ENCODE measurements at regions not wholly inside any gene's neighbourhood (a gene's known extent, or its start where the extent isn't known, plus 50 kb on each side); places are given as distances from the start of the nearest gene placed in this dataset.
"Not testable (repeated sequence)": the region's sequence is repeated elsewhere in the genome, so short reads cannot be mapped to it uniquely, and the experiment has no call there.

GRCh38 chr14:106694638-106695393 is 1168.4 kb downstream of the TMEM121 start:
- no peak overlapping the region for H3K4me3 ChIP-seq
- DNase-seq: peak; percentile 70
- no peak overlapping the region for H3K27ac ChIP-seq
- no peaks in the 10 kb centered on the region for H3K36me3 ChIP-seq (ENCODE audit: low read depth, missing control alignments)
- H3K4me1 ChIP-seq: no peaks in the 10 kb centered on the region
- no peaks in the 10 kb centered on the region for H3K9me3 ChIP-seq
- intact Hi-C loops (cut with DNase I; ENCODE audit: low total_unique reads): no loop called here
- 37 to 39% methylated on average over 7 to 17 of the region's 19 CpGs for WGBS, 2 donors
- no peak for TF ChIP-seq POLR2A (IDR thresholded peaks at IDR 0.05)
- peak in 1 of 3 experiments; percentile 27 for TF ChIP-seq CTCF (IDR thresholded peaks at IDR 0.05)
- H3K27me3 ChIP-seq: no peaks in the 10 kb centered on the region

DNA sequence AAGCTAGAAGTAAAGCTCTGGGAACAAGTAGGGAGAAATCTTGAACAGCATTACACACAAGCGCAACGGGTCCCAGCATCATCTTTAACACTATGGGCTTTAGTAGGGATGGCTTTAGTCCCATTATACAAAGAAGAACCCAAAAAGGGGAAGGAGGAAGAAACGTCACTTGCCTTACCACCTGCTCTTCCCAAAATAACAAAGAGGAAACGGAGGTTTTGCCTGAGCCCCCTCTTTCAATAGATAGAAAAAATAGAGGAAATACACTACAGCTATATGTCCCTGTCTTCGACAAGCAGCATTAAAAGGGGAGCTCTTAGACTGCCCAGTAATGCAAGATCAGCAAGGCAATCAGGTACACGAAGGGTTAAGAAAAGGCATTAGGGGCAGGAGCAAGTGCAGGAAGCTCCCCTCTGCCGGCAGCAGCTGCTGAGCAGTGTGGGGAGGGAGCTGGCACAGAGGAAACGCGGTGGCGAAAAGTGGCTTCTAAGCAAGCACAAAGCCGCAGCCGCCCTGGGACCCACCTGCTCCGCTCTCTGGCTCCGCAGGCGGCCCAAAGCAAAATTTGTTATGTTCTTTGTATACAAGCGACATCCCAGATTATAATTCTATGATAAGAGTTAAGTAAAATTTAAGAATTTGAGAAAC is 1172.4 kb downstream of the TMEM121 start:
- H3K4me3 ChIP-seq; H3K27ac ChIP-seq; DNase-seq; H3K4me1 ChIP-seq; intact Hi-C loops (cut with DNase I; ENCODE audit: low total_unique reads); H3K36me3 ChIP-seq (ENCODE audit: low read depth, missing control alignments); H3K9me3 ChIP-seq; H3K27me3 ChIP-seq: not testable (repeated sequence)
- WGBS, 2 donors: 42 to 57% methylated on average over 15 to 16 of the region's 16 CpGs

GRCh38 chr14:106703651-106704050 is 1177.3 kb downstream of the TMEM121 start:
- H3K9me3 ChIP-seq; intact Hi-C loops (cut with DNase I; ENCODE audit: low total_unique reads); H3K4me1 ChIP-seq; H3K27me3 ChIP-seq; H3K36me3 ChIP-seq (ENCODE audit: low read depth, missing control alignments); H3K27ac ChIP-seq; DNase-seq; H3K4me3 ChIP-seq: not testable (repeated sequence)
- WGBS, 2 donors: 85 to 88% methylated on average over 3 to 4 of the region's 4 CpGs

DNA sequence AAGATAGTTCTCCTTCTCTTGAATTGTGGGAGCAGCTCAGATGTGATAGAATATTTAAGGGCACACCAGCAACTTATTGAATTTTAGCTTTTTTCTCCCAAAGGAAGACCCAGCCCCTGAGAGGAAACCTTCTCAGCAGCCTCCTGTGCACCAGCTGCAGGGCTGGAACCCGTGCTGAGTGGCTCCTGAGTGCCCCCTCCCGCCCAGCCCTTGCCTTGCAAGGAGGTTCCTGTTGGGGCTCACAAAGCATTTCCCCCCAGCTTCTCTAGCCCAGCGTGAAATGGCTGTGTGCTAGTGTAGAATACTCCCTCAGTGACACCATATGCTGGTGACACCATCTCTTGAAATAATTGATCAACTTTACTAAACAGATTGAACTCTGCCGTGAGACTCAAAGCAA is 1180.1 kb downstream of the TMEM121 start:
- H3K36me3 ChIP-seq (ENCODE audit: low read depth, missing control alignments); H3K9me3 ChIP-seq; DNase-seq; H3K4me1 ChIP-seq; H3K27ac ChIP-seq; H3K4me3 ChIP-seq; H3K27me3 ChIP-seq; intact Hi-C loops (cut with DNase I; ENCODE audit: low total_unique reads): not testable (repeated sequence)
- 40 to 65% methylated on average over 2 to 4 of the region's 4 CpGs for WGBS, 2 donors

GRCh38 chr14:106710187-106710586 is 1183.8 kb downstream of the TMEM121 start:
- DNase-seq; H3K27ac ChIP-seq; H3K4me1 ChIP-seq; H3K27me3 ChIP-seq; H3K36me3 ChIP-seq (ENCODE audit: low read depth, missing control alignments); H3K4me3 ChIP-seq; H3K9me3 ChIP-seq; intact Hi-C loops (cut with DNase I; ENCODE audit: low total_unique reads): not testable (repeated sequence)
- 63 to 64% methylated on average over 7 of the region's 7 CpGs for WGBS, 2 donors

GRCh38 chr14:106712513-106712912 is 1186.1 kb downstream of the TMEM121 start:
- H3K9me3 ChIP-seq; H3K4me3 ChIP-seq; intact Hi-C loops (cut with DNase I; ENCODE audit: low total_unique reads); H3K27ac ChIP-seq; H3K27me3 ChIP-seq; H3K4me1 ChIP-seq; H3K36me3 ChIP-seq (ENCODE audit: low read depth, missing control alignments); DNase-seq: not testable (repeated sequence)
- 51 to 68% methylated on average over 5 of the region's 5 CpGs for WGBS, 2 donors

GRCh38 chr14:106714446-106715428 is 1188.4 kb downstream of the TMEM121 start:
- intact Hi-C loops (cut with DNase I; ENCODE audit: low total_unique reads); H3K27ac ChIP-seq; DNase-seq; H3K36me3 ChIP-seq (ENCODE audit: low read depth, missing control alignments); H3K4me1 ChIP-seq; H3K4me3 ChIP-seq; H3K27me3 ChIP-seq; H3K9me3 ChIP-seq: not testable (repeated sequence)
- WGBS, 2 donors: 43 to 72% methylated on average over 2 to 5 of the region's 14 CpGs

DNA sequence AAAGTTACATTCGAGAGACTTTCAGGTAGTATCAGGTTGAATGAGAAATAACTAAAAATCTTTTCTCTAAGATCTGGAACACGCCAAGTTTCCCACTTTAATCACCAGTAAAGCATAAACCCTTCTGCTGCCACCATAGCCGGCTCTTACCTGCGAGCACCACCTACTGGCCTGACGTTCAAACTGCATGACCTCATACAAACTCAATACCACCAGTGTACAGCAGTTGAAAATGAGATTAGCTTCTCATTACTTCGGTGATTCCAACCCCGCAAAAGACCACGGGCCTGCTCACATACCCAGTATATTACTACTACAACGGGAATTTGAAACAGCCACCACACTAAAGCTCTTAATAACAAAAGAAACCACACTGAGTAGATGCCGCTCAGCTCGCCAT is 1191.2 kb downstream of the TMEM121 start:
- no CpG with 5 or more reads among the region's 11 CpGs for WGBS, 2 donors
- intact Hi-C loops (cut with DNase I; ENCODE audit: low total_unique reads); H3K36me3 ChIP-seq (ENCODE audit: low read depth, missing control alignments); H3K27me3 ChIP-seq; H3K9me3 ChIP-seq; H3K27ac ChIP-seq; H3K4me3 ChIP-seq; H3K4me1 ChIP-seq; DNase-seq: not testable (repeated sequence)

DNA sequence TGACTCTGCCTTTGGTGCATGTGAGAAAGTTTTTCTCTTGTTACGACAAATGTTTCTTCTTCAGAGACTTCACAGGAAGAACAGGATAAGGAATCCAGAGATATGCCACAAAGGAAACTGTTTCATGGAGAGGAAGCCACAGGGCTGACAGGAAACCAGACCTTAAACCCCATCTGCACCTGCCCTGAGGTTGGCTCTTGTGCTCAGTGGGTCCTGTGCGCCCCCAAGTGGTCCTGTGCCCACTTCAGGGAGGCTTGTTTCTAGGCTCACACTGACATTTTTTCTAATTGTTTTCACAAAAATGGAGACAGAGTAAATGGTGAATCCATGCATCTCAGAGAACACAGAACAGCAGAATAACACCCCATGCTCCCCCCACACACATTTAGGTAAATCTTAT is 1193.5 kb downstream of the TMEM121 start:
- WGBS, 2 donors: no CpG with 5 or more reads among the region's 2 CpGs
- H3K36me3 ChIP-seq (ENCODE audit: low read depth, missing control alignments); H3K9me3 ChIP-seq; DNase-seq; H3K4me1 ChIP-seq; H3K27me3 ChIP-seq; H3K4me3 ChIP-seq; H3K27ac ChIP-seq; intact Hi-C loops (cut with DNase I; ENCODE audit: low total_unique reads): not testable (repeated sequence)

DNA sequence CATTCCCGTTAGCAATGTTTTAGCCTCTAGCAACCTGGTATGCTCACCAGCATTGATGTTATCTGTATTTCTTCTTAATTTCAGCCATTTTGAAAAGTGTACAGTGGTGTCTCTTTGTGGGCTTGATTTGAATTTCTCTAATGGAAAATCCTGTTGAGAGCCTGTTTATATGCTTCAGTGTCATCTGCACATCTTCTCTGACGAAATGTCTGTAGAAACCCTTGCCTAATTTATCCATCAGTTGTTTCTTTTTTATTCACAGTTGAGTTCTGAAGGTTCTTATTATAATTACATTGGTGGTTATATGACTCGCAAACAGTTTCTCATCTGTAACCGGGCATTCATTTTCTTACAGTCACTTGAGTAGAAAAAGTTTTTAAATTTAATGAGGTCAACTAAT is 1195.5 kb downstream of the TMEM121 start:
- WGBS, 2 donors: no CpG with 5 or more reads among the region's 4 CpGs
- H3K4me3 ChIP-seq; intact Hi-C loops (cut with DNase I; ENCODE audit: low total_unique reads); H3K4me1 ChIP-seq; H3K36me3 ChIP-seq (ENCODE audit: low read depth, missing control alignments); H3K9me3 ChIP-seq; DNase-seq; H3K27me3 ChIP-seq; H3K27ac ChIP-seq: not testable (repeated sequence)

All from testis (tissue), 2 donors.